ENCODE measurements at regions not wholly inside any gene's neighbourhood (a gene's known extent, or its start where the extent isn't known, plus 50 kb on each side); places are given as distances from the start of the nearest gene placed in this dataset.

DNA sequence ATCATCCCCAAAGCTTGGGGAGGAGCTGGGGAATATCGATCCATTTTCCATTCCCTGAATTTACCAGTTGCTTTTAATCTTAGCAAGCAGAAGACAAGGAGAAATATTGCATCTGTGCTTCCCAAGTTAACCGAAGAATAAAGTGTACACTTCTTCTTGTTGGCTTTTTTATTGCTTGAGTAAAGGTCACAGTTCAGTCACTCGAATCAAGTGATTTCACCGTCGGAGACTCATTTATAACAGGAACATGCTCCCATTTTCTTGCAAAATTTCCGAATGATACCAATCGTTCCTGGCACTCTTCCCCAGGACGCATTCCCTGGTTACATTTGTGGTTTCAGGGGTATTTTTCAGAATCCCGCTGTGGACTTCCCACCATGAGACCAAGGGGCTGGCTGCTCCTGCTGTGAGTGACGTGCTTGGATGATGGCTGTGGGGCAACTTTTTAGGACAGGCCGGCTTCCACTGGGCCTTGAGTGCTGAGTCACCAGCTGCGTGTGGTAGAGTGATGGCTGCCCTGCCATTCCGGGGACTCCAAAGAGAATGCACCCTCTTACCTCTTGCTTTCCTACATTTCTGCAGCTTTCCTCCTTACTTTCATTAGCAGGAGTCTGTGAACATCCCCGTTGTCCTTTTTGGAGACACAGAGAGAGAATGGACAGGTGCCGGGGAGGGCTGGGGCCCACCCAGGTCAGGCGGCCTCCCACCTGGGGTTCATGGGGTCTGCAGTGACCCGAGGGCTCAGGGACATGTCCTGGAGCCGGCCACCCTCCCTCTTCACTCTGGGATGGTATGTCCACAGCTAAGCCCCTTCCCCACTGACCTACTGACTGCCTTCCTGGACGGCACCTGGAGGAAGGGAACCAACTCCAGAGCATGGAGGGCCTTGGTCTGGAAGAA lies 60.7 kb upstream of the HDAC4 start:
- no peak for DNase-seq

DNA sequence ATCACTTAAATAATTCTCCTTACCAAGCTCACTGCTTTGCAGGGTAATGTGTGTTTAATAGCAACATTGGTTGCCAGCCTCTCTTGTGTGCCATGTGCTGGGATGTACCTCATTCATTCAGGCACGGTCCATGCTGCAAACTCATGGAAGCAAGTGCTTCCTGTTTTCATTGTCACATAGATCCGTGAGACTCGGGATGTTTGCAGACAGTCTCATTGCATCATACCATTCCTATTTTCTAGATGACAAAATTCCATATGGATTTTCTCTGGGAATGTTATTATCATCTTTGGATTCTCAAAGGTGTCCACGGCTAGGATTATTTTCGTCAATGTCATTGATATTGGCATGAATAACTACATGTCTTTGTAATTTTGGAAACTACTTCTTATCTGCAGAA lies 60.0 kb upstream of the HDAC4 start:
- DNase-seq, result no peak

GRCh38 chr2:239459606-239460005 lies 58.8 kb upstream of the HDAC4 start:
- DNase-seq, result no peak

DNA sequence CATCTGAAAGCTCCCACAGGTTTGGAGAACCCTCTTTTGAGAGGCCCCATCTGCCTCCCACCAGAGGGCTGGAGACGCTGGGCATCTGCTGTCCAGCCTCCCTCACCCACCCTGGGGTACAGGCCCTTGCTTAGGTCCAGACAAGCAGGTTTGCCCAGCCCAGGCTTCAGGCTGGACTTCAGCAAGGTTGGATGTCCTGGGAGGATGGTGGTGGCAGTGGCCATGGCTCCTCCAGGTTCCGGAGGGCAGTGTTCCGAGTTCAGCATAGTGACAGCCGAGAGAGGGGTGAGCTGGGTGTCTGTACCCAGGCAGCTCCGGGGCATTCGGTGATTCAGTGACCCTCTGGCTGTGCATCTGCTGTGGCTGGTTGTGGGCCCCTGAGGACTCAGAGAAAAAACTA lies 58.2 kb upstream of the HDAC4 start:
- DNase-seq, result no peak

DNA sequence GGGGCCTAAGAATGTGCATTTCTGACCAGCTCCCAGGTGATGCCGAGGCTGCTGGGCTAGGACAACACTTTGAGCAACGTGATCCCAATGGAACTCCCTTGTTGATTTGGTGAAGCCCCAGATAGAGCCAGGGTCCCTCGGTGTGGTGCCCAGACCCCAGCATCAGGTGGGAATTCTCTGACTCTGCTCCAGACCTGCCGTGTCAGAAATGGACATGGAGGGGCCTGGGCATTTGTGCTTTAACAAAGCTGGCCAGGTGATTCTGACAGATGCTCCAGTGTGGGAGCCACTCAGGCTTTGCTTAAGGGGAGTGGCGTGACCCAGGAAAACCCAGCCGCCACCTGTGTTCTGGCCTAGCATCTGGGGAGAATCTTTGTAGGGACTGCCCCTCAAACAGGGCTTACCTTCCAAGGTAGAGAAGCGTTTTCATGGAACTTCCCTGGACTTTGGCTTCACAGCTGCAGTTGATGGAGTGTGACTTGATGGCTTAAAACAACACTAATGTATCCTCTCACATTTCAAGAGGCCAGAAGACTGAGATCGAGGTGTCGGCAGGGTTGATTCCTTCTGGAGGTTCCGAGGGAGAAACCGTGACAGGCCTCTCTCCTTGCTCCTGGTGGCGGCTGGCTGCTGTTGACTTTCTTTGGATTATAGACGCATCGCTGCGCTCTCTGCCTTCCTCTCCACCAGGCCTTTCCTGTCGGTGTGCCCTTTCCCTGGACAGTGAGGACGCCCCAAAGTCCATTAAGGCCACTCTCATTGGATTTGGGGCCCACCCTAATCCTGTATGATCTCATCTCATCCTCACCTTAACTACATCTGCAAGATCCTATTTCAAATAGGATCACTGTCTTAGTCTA lies 57.0 kb upstream of the HDAC4 start:
- no peak for DNase-seq

DNA sequence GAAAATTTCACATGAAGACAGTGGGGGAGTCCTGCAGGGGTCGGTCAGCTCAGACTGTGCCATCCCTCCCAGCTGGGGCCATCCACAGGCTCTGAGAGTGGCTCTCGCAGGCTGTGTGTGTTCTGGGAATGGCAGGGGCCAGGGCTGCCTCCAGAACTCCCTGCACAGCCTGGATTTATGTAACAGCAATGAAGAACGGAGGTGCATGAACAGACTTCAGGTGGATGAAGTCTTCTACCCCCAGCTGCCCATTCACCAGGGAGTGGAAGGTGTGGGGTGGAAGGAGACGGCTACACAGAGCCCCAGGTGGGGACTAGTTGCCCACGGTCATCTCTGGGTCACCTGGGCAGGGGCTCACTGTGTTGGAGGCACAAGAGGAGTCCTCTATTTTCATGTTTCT lies 56.1 kb upstream of the HDAC4 start:
- DNase-seq, result no peak

- no peak for DNase-seq
Measured at GRCh38 chr2:239455436-239456203, 54.8 kb upstream of the HDAC4 start.

- DNase-seq, result no peak
Measured at GRCh38 chr2:239454507-239454906, 53.7 kb upstream of the HDAC4 start.
